Astrocyte (in vitro differentiated cells and primary cell): ENCODE measurements at regions not wholly inside any gene's neighbourhood (a gene's known extent, or its start where the extent isn't known, plus 50 kb on each side); places are given as distances from the start of the nearest gene placed in this dataset.

Experiments
- EZH2 ChIP-seq: IDR thresholded peaks from 2 replicates; pipeline ENCODE4 v1.6.1; 2012; ENCODE audit warnings: mild to moderate bottlenecking, low read length, inconsistent platforms; ENCODE audit not compliant: insufficient read depth
- TF ChIP-seq, protein P1 (sequence below): IDR thresholded peaks from 2 replicates; pipeline ENCODE4 v1.5.1; 2011; ENCODE audit warnings: low read depth, mild to moderate bottlenecking, inconsistent platforms, low read length, moderate library complexity; ENCODE audit not compliant: insufficient read depth

DNA sequence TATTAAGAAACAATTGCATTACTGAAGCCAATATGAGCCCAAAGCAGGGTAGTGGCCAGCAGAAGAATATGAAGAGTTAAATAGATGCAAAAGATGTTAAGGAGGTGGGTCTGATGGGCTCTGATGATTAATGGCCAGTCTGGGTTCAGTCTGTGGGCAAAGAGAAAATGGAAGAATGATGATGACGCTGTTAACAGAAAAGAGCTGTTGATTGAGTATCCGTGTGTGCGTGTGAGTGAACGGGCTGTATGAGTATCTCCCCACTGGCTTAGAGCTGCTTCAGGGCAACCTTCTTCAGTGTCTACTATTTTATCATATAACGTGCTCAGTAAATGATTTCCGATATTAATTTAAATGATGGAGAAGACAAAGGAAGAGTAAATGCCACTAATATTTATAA is 723.3 kb upstream of the MAP3K7 start:
- TF ChIP-seq EZH2: no peak
- TF ChIP-seq, protein P1, sequence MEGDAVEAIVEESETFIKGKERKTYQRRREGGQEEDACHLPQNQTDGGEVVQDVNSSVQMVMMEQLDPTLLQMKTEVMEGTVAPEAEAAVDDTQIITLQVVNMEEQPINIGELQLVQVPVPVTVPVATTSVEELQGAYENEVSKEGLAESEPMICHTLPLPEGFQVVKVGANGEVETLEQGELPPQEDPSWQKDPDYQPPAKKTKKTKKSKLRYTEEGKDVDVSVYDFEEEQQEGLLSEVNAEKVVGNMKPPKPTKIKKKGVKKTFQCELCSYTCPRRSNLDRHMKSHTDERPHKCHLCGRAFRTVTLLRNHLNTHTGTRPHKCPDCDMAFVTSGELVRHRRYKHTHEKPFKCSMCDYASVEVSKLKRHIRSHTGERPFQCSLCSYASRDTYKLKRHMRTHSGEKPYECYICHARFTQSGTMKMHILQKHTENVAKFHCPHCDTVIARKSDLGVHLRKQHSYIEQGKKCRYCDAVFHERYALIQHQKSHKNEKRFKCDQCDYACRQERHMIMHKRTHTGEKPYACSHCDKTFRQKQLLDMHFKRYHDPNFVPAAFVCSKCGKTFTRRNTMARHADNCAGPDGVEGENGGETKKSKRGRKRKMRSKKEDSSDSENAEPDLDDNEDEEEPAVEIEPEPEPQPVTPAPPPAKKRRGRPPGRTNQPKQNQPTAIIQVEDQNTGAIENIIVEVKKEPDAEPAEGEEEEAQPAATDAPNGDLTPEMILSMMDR: no peak
